ENCODE measurements at regions not wholly inside any gene's neighbourhood (a gene's known extent, or its start where the extent isn't known, plus 50 kb on each side); places are given as distances from the start of the nearest gene placed in this dataset.

- TF ChIP-seq POLR2A (IDR thresholded peaks at IDR 0.05) (no peak), CTCF (IDR thresholded peaks at IDR 0.05) (no peak)
Measured at GRCh38 chr11:70921804-70922203, 330.6 kb downstream of the SHANK2 start.
